NCI-H446 (cell line): ENCODE measurements at regions not wholly inside any gene's neighbourhood (a gene's known extent, or its start where the extent isn't known, plus 50 kb on each side); places are given as distances from the start of the nearest gene placed in this dataset.
A peak's percentile ranks its signal among the peaks of the same experiment; 100 is the strongest.
"Not testable (repeated sequence)": the region's sequence is repeated elsewhere in the genome, so short reads cannot be mapped to it uniquely, and the experiment has no call there.

ENCODE experiments used
- DNase-seq, 2 experiments: peaks; one replicate each; lab custom pipeline; 2025; lab: John Stamatoyannopoulos, UW

DNA sequence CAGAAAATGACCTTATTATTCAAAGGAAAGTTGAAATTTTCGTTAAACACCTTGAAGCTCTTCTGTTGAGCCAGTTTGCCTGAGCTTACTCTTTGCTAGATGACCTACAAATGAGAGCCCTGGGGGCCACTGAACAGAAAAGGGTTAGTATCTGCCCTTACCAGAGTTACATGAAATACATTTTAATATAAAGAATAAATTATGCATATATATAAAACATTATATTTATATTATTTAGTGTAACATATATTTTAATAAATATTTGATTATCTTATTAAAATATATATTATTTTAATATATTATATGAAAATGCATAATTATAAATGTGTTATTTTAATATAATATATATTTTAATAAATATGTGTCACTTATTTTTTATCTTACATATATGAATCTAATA, 628.4 kb upstream of the TPK1 start:
- no peak for DNase-seq

DNA sequence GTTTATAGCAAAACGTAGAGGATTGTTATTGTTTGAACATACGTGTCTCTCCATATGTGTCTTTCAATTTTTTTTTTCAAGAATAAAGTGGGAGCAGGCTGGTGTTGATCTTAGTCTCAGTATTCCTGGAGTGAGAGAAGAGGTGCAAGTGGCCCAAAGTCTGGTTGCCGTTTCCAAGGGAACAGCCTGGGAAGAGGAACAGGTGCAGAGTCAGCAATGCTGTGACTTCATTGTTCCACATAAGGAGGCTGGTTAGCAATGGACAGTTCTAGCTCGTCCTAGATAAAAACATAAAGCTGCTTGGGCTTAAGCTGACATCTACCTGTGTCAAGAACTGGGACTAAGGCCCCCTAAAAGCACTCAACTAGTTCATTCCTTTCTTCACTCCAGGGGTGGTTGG, 626.6 kb upstream of the TPK1 start:
- no peak for DNase-seq

- no peak for DNase-seq
Observed at GRCh38 chr7:145434811-145435210, 599.0 kb upstream of the TPK1 start.

DNA sequence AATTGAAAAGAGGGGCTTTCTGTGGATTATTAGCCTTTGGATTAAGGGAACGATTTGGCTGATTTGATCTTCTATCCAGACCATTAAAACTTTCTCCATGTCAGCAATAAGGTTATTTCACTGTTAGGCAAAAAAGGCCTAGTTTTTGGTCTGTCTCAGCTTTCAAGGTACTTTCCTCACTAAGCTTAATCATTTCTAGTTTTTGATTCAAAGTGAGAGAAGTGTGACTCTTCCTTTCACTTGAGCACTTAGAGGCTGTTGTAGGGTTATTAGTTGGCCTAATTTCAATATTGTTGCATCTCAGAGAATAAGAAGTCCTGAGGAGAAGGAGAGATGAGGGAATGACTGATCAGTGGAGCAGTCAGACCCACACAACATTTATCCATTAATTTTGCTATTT, 596.0 kb upstream of the TPK1 start:
- no peak for DNase-seq

- not testable (repeated sequence) for DNase-seq
Observed at GRCh38 chr7:145418481-145418880, 582.6 kb upstream of the TPK1 start.

DNA sequence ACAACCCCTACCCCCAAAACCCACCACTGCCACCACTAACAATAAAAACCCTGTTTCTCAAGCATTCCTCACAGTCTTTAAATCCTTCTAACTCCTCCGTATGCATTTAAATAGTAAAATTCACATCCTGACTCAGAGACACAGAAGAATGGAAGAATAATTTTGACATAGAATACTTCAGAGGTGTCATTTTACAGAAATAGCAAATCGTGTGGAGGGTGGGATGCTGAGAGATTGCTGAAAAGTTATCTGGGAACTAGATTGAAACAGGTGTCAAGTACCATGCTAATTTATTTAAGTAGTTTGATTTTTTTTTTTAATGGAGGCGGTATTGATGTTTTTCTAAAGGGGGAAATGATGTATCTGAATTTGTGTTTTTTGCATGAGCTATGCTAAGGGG, 575.2 kb upstream of the TPK1 start:
- no peak for DNase-seq

- DNase-seq: no peak
Observed at GRCh38 chr7:145398758-145399157, 562.9 kb upstream of the TPK1 start.

GRCh38 chr7:145394126-145394525, 558.3 kb upstream of the TPK1 start:
- no peak for DNase-seq

GRCh38 chr7:145382762-145383161, 546.9 kb upstream of the TPK1 start:
- DNase-seq: no peak

DNA sequence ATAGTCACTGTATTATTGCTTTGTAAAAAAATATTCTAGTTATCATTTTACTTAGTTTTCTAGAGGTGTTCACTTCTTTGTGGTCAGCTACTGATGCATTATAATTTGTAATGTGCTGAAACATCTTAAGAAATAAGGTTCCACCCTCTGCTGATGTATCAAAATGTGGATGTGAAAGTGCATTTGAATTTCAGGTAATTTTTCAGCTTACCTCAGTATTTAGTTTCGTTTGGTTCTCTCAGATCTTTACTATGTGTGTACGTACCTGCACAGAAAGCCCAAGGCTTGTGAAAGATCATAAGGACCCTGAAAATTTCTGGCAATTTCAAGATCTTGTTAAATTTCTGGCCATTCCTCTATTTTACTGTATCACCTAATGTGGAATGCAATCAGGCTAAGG, 542.3 kb upstream of the TPK1 start:
- no peak for DNase-seq

GRCh38 chr7:145360511-145361100, 524.8 kb upstream of the TPK1 start:
- no peak for DNase-seq

DNA sequence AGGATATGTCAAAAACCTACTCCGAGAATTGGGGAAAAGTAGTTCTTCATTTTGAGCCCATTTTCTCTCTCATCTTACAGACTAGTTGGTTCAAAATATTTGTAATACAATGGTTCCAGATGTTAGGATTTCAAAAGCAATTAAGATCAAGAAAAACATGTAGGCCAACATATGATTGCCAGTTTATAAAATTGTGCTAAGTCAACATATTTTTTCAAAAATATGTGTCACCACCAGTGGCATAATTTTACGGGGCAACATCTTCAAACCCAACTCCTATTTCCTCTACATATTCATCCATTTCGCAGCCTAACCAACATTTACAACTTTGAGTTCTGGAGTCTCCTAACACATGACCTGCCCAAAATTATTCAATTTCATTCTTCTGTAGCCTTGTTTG, 514.5 kb upstream of the TPK1 start:
- DNase-seq: no peak

DNA sequence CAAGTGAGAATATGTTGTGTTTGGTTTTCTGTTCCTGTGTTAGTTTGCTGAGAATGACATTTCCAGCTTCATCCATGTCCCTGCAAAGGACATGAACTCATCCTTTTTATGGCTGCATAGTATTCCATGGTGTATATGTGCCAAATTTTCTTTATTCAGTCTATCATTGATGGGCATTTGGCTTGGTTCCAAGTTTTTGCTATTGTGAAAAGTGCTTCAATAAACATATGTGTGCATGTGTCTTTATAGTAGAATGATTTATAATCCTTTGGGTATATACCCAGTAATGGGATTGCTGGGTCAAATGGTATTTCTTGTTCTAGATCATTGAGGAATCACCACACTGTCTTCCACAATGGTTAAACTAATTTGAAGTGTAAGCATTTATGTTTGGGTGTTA, 513.6 kb upstream of the TPK1 start:
- not testable (repeated sequence) for DNase-seq

DNA sequence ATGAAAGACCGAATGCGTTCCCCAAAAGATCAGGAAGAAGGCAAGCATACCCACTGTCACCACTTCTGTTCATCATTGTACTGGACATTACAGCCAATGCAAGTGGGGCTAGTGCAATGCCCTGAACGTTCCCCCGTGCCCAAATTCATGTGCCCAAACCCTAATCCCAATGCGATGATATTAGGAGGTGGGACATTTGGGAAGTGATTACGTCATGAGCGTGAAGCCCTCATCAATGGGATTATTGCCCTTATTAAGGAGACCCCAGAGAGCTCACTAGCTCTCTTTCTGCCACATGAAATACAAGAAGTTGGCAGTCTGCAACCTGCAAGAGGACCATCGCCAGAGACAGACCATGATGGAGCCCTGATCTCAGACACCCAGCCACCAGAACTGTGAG, 511.4 kb upstream of the TPK1 start:
- DNase-seq: no peak

DNA sequence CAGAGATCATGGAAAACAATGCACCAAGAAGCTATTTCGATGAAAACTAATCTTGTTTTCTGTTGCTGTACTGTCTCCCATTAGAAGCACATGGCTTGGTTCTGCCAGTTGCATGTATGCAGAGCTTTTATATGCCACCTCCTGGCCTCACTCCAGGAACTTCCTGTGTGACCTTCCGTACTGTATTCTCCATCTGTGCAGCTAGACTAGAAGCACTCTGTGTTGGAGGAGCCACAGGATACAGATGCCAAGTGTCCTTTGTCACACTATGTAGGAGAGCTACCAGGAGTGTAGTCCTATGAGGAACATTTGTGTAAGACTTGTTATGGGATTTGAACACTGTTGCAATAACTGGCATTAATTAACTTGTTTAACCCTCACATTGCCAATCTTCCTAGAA, 503.5 kb upstream of the TPK1 start:
- DNase-seq: peak in 1 of 2 experiments; percentile 7

- DNase-seq: no peak
Observed at GRCh38 chr7:145331522-145331921, 495.7 kb upstream of the TPK1 start.

- DNase-seq: no peak
Observed at GRCh38 chr7:145331076-145331475, 495.2 kb upstream of the TPK1 start.

GRCh38 chr7:145327646-145328045, 491.8 kb upstream of the TPK1 start:
- no peak for DNase-seq

- no peak for DNase-seq
Observed at GRCh38 chr7:145324081-145324480, 488.2 kb upstream of the TPK1 start.

DNA sequence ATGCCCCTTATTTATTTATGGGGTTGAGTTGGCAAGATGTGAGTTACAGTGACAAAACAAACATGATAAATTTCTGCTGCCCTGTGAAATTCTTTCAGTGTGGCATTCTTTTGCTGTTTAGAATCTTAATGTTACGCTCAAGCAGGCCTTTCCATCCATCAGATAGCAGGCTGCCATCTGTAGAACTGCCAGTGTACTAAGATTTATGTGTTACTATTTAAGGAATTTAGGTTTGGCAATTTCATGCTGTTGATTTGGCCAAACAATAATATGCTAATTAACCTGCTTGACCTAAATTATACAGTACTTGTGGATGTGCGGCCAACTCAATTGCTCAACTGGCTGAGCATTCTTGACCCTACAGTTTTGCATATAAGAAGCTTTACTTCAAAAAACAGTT, 477.7 kb upstream of the TPK1 start:
- no peak for DNase-seq

DNA sequence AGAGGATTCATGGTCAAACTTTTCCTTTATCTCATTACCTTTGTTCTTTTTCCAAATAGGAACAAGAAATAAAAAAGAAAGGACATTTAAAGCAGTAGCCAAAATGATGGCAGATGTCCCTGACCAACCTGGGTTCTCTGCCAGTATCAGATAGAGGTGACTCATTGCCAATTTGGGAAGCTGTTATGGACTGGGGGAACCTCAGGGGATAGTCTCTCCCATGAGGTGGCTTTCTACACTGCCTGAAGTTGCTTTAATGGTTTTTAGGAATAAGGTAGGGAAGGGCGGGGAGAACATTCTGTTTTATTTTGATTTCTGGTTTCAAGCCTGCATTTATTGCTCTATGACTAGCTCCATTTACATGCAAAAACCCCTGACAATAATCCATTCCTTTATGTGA, 457.9 kb upstream of the TPK1 start:
- no peak for DNase-seq

GRCh38 chr7:145293228-145293701, 457.4 kb upstream of the TPK1 start:
- no peak for DNase-seq

DNA sequence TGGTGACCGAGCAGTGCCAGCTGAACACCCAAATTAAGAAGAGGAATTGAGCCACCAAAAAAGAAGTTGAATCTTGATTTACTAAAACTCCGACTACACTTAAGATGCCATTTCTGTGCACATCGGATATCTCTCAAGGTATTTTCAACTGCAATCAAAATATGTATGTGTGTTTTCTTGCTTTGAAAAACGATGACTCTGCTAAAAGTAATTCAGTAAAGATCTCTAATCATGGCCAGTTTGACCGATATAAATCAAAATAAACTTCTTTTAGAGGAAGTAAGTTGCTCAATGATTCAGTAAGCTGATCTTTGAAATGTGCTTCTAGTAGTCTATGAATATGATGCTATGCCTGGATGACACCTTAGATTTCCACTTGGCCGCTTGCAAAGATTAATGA, 453.5 kb upstream of the TPK1 start:
- DNase-seq: no peak

DNA sequence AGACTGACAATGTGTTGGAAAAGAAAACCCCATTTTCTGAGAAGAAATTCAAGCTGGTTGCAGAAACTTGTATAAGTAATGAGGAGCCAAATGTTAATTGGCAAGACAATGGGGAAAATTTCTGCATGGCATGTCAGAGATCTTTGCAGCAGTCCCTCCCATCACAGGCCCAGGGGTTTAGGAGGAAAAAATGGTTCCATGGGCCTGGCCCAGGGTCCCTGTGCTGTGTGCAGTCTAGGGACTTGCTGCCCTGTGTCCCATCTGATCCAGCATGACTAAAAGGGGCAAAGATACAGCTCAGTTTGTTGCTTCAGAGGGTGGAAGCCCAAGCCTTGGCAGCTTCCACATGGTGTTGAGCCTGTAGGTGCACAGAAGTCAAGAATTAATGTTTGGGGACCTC, 440.3 kb upstream of the TPK1 start:
- no peak for DNase-seq
